Upper lobe of left lung (tissue), 4 donors: ENCODE measurements at regions not wholly inside any gene's neighbourhood (a gene's known extent, or its start where the extent isn't known, plus 50 kb on each side); places are given as distances from the start of the nearest gene placed in this dataset.

Experiments used
- EP300 ChIP-seq, 4 donors: sonication (generic); formaldehyde crosslinking; IDR thresholded peaks; one replicate each; pipeline ENCODE4 v1.5.1; 2017; ENCODE audit warnings: antibody characterized with exemption in 4 of 4, control low read depth in 2 of 4
- POLR2A ChIP-seq, 4 donors: fragments of 450-650 bp; IDR thresholded peaks; one replicate each; pipeline ENCODE4 v1.5.1; 2016 to 2017; ENCODE audit warnings: antibody characterized with exemption in 4 of 4, mild to moderate bottlenecking in 2 of 4
- TF ChIP-seq, protein P1 (sequence below), 6 experiments: fragments of 450-650 bp in 4 of 6; fragments of 200-600 bp in 2 of 6; sonication (generic) in 2 of 6; IDR thresholded peaks; one replicate each; pipeline ENCODE4 v1.5.1; 2016 to 2019; ENCODE audit warnings: antibody characterized with exemption in 6 of 6

GRCh38 chr3:105174017-105174615, 192.6 kb upstream of the ALCAM start:
- TF ChIP-seq, protein P1, sequence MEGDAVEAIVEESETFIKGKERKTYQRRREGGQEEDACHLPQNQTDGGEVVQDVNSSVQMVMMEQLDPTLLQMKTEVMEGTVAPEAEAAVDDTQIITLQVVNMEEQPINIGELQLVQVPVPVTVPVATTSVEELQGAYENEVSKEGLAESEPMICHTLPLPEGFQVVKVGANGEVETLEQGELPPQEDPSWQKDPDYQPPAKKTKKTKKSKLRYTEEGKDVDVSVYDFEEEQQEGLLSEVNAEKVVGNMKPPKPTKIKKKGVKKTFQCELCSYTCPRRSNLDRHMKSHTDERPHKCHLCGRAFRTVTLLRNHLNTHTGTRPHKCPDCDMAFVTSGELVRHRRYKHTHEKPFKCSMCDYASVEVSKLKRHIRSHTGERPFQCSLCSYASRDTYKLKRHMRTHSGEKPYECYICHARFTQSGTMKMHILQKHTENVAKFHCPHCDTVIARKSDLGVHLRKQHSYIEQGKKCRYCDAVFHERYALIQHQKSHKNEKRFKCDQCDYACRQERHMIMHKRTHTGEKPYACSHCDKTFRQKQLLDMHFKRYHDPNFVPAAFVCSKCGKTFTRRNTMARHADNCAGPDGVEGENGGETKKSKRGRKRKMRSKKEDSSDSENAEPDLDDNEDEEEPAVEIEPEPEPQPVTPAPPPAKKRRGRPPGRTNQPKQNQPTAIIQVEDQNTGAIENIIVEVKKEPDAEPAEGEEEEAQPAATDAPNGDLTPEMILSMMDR (IDR thresholded peaks at IDR 0.05), result no peak
- TF ChIP-seq EP300 (IDR thresholded peaks at IDR 0.05) (no peak), POLR2A (IDR thresholded peaks at IDR 0.05) (no peak)
